NB4 (cell line): ENCODE measurements at regions not wholly inside any gene's neighbourhood (a gene's known extent, or its start where the extent isn't known, plus 50 kb on each side); places are given as distances from the start of the nearest gene placed in this dataset.

Source experiments
- DNase-seq: peaks from one replicate; pipeline ENCODE4 v3.0.0; 2010; ENCODE audit warnings: low read depth
- H3K4me3 ChIP-seq: one replicate; pipeline ENCODE4 v1.5.1; 2011; ENCODE audit warnings: mild to moderate bottlenecking, low read depth, low read length, moderate library complexity
- CTCF ChIP-seq: IDR thresholded peaks from one replicate; pipeline ENCODE4 v1.5.1; 2012; ENCODE audit warnings: low read depth, low read length
- MAX ChIP-seq: IDR thresholded peaks from 2 replicates; pipeline ENCODE4 v1.6.1; 2011; ENCODE audit warnings: low read depth, low read length
- MYC ChIP-seq: IDR thresholded peaks from 2 replicates; pipeline ENCODE4 v1.6.1; 2011; ENCODE audit warnings: low read depth, low read length
- POLR2A ChIP-seq: IDR thresholded peaks from 2 replicates; pipeline ENCODE4 v1.6.1; 2011; ENCODE audit warnings: mild to moderate bottlenecking; ENCODE audit not compliant: insufficient read length; ENCODE audit errors: extremely low read depth

- no peak for DNase-seq
- no peak overlapping the region for H3K4me3 ChIP-seq
- no peak for TF ChIP-seq MAX
Measured at GRCh38 chr7:56493196-56493595, 377.0 kb upstream of the NUPR2 start.

- no peak for TF ChIP-seq POLR2A
- DNase-seq: no peak
- no peak overlapping the region for H3K4me3 ChIP-seq
Measured at GRCh38 chr7:56491636-56492425, 375.6 kb upstream of the NUPR2 start.

- no peak for DNase-seq
- TF ChIP-seq POLR2A (no peak), CTCF (no peak), MYC (no peak), MAX (no peak)
- H3K4me3 ChIP-seq: no peak overlapping the region
Measured at GRCh38 chr7:56483861-56484550, 367.8 kb upstream of the NUPR2 start.

- no peak for DNase-seq
- no peak overlapping the region for H3K4me3 ChIP-seq
- no peak for TF ChIP-seq MYC
- TF ChIP-seq POLR2A: no peak
- TF ChIP-seq MAX: no peak
- no peak for TF ChIP-seq CTCF
Measured at GRCh38 chr7:56483153-56483552, 366.9 kb upstream of the NUPR2 start.

- TF ChIP-seq POLR2A (no peak), MYC (no peak), MAX (no peak), CTCF (no peak)
- no peak overlapping the region for H3K4me3 ChIP-seq
- DNase-seq: no peak
Measured at GRCh38 chr7:56479748-56480147, 363.5 kb upstream of the NUPR2 start.

GRCh38 chr7:56479136-56479535, 362.9 kb upstream of the NUPR2 start:
- no peak overlapping the region for H3K4me3 ChIP-seq
- TF ChIP-seq POLR2A: no peak
- TF ChIP-seq MYC: no peak
- no peak for TF ChIP-seq MAX
- no peak for TF ChIP-seq CTCF
- no peak for DNase-seq
